Neuronal stem cell (in vitro differentiated cells): ENCODE measurements at regions not wholly inside any gene's neighbourhood (a gene's known extent, or its start where the extent isn't known, plus 50 kb on each side); places are given as distances from the start of the nearest gene placed in this dataset.

Experiments used
- DNase-seq: peaks from one replicate; pipeline ENCODE4 v3.0.0-alpha.2; 2013; ENCODE audit warnings: low spot score
- H2AFZ ChIP-seq: one replicate; pipeline ENCODE4 v1.6.1; 2013; ENCODE audit warnings: mild to moderate bottlenecking, low read length, inconsistent platforms
- H2AK5ac ChIP-seq: 2 replicates; pipeline ENCODE4 v1.6.1; 2013; ENCODE audit warnings: low read depth, mild to moderate bottlenecking, inconsistent platforms, low read length, moderate library complexity, mixed read lengths
- H2BK120ac ChIP-seq: 2 replicates; pipeline ENCODE4 v1.6.1; 2013; ENCODE audit warnings: low read depth, mild to moderate bottlenecking, inconsistent platforms, low read length, moderate library complexity, mixed read lengths
- H2BK12ac ChIP-seq: one replicate; pipeline ENCODE4 v1.6.1; 2013; ENCODE audit warnings: low read length, inconsistent platforms
- H2BK15ac ChIP-seq: 2 replicates; pipeline ENCODE4 v1.6.1; 2013; ENCODE audit warnings: mild to moderate bottlenecking, low read length, inconsistent platforms, mixed read lengths
- H2BK5ac ChIP-seq: one replicate; pipeline ENCODE4 v1.6.1; 2013; ENCODE audit warnings: inconsistent platforms, mild to moderate bottlenecking, low read length, moderate library complexity
- H3K14ac ChIP-seq: one replicate; pipeline ENCODE4 v1.6.1; 2013; ENCODE audit warnings: low read length, inconsistent platforms
- H3K18ac ChIP-seq: 2 replicates; pipeline ENCODE4 v1.6.1; 2013; ENCODE audit warnings: low read length, inconsistent platforms
- H3K23ac ChIP-seq: 2 replicates; pipeline ENCODE4 v1.6.1; 2013; ENCODE audit warnings: low read depth, mild to moderate bottlenecking, mixed read lengths, low read length, inconsistent platforms; ENCODE audit not compliant: poor library complexity
- H3K27ac ChIP-seq: replicated peaks from 3 replicates; pipeline ENCODE4 v1.5.1; 2013; ENCODE audit warnings: low read length, inconsistent platforms
- H3K27me3 ChIP-seq, 3 experiments: 2 replicates each; pipeline ENCODE4 v1.6.1; 2013; ENCODE audit warnings: low read length in 3 of 3, mild to moderate bottlenecking in 2 of 3, inconsistent platforms in 1 of 3, low read depth in 1 of 3, mixed read lengths in 1 of 3, moderate library complexity in 1 of 3; ENCODE audit not compliant: control insufficient read depth in 3 of 3, insufficient read depth in 3 of 3
- H3K36me3 ChIP-seq, 2 donors: replicated peaks in 1 of 2; 2 replicates each; pipeline ENCODE4 v1.6.1; 2013; ENCODE audit warnings: low read length in 2 of 2; ENCODE audit not compliant: control insufficient read depth in 2 of 2, insufficient read depth in 2 of 2
- H3K4ac ChIP-seq: 2 replicates; pipeline ENCODE4 v1.6.1; 2013; ENCODE audit warnings: inconsistent platforms, mild to moderate bottlenecking, low read length, moderate library complexity
- H3K4me1 ChIP-seq, 2 donors: 1 replicate in 1 of 2; 2 replicates in 1 of 2; pipeline ENCODE4 v1.6.1; 2013; ENCODE audit warnings: low read length in 2 of 2, low read depth in 1 of 2; ENCODE audit not compliant: control insufficient read depth in 2 of 2, insufficient read depth in 1 of 2
- H3K4me2 ChIP-seq: one replicate; pipeline ENCODE4 v1.6.1; 2013; ENCODE audit warnings: mild to moderate bottlenecking, low read length, inconsistent platforms; ENCODE audit not compliant: insufficient read depth, poor library complexity, severe bottlenecking
- H3K4me3 ChIP-seq, 2 donors: 2 replicates each; pipeline ENCODE4 v1.5.1; 2013; ENCODE audit warnings: low read length in 2 of 2, mild to moderate bottlenecking in 2 of 2, inconsistent platforms in 1 of 2, moderate library complexity in 1 of 2
- H3K79me1 ChIP-seq: one replicate; pipeline ENCODE4 v1.6.1; 2013; ENCODE audit warnings: low read depth, mild to moderate bottlenecking, inconsistent platforms, low read length, moderate library complexity
- H3K9ac ChIP-seq: one replicate; pipeline ENCODE4 v1.6.1; 2013; ENCODE audit warnings: mild to moderate bottlenecking, low read depth, low read length, inconsistent platforms; ENCODE audit not compliant: poor library complexity
- H3K9me3 ChIP-seq, 2 donors: replicated peaks in 1 of 2; 2 replicates each; pipeline versions ENCODE3 to v1.6.1; 2013; ENCODE audit warnings: low read length in 2 of 2, mild to moderate bottlenecking in 2 of 2, inconsistent platforms in 1 of 2, low read depth in 1 of 2, mixed read lengths in 1 of 2, moderate library complexity in 1 of 2; ENCODE audit not compliant: control insufficient read depth in 2 of 2, insufficient read depth in 1 of 2
- H4K8ac ChIP-seq: one replicate; pipeline ENCODE4 v1.6.1; 2013; ENCODE audit warnings: low read depth, mild to moderate bottlenecking, inconsistent platforms, low read length, moderate library complexity
- H4K91ac ChIP-seq: one replicate; pipeline ENCODE4 v1.6.1; 2013; ENCODE audit warnings: low read length, low read depth, mild to moderate bottlenecking, inconsistent platforms; ENCODE audit not compliant: poor library complexity
- WGBS, 2 donors: extraction: QIAGEN DNeasy Blood & Tissue Kit; methylation state at CpG; one replicate each; pipeline ENCODE4 v1.1.7; 2013; ENCODE audit warnings: missing lambda C conversion rate in 2 of 2, mixed read lengths in 1 of 2; ENCODE audit not compliant: insufficient read length in 2 of 2, insufficient replicate concordance in 1 of 2; ENCODE audit errors: extremely low coverage in 2 of 2; 5-methylcytosine and 5-hydroxymethylcytosine counted together

DNA sequence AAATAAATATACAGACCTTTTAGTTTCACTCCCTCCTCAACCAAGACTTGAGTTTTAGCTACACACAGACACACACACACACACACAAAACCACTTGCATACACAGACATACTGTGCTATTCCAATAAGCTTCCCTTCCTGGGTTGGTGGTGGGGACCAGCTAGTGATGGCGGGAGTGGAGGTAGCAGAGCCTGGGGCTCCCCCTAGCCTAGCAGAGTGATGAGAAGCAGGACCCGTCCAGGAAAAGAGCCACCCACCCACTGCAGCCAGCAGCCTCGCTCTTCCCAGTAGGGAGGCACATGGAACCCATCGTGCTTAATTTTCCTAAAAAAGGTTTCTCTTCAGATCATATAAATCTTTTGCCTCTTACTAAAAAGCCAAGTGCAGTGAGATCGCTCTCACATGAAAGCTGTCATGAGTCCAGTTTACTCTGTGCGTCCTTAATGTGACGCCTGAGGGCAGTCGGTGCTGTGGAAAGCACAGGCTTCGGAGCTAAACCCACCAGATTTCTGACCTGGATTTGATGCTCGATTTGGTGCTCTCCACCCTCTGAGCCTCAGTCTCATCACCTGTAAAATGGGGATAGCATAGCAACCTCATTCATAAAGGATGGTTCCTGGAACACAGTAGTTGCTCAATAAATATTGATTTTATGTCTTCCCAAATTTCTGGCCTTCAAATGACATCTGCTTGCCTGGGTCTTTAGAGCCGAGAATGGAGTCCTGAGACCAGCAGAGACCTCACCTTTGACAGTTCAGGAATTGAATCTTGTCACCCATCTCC, 60.1 kb upstream of the YWHAQ start:
- Histone ChIP-seq H3K23ac (peak overlapping the region; percentile 12), H3K9ac (no peak overlapping the region), H4K91ac (peak overlapping the region; percentile 95), H2BK120ac (no peak overlapping the region), H3K4ac (no peak overlapping the region), H3K79me1 (no peaks in the 10 kb centered on the region), H3K27ac (no peak overlapping the region), H3K4me2 (no peak overlapping the region), H2BK15ac (no peak overlapping the region), H3K14ac (no peak overlapping the region), H3K4me3 (no peak overlapping the region), H2BK12ac (no peak overlapping the region), H3K4me1 (peaks cover 11 to 12% of the 10 kb centered on the region in 2 donors), H3K18ac (no peak overlapping the region), H2BK5ac (peak overlapping the region; percentile 22), H4K8ac (no peak overlapping the region), H3K9me3 (no peaks in the 10 kb centered on the region), H2AK5ac (peak overlapping the region; percentile 37), H3K36me3 (no peaks in the 10 kb centered on the region), H2AFZ (no peak overlapping the region), H3K27me3 (no peaks in the 10 kb centered on the region)
- no CpG with 5 or more reads among the region's 11 CpGs for WGBS, 2 donors
- no peak for DNase-seq

- H3K27me3 ChIP-seq: no peaks in the 10 kb centered on the region
- H2BK12ac ChIP-seq: no peak overlapping the region
- no peak overlapping the region for H2BK5ac ChIP-seq
- H3K36me3 ChIP-seq: no peaks in the 10 kb centered on the region
- no peak overlapping the region for H3K23ac ChIP-seq
- H2BK120ac ChIP-seq: no peak overlapping the region
- no peaks in the 10 kb centered on the region for H3K79me1 ChIP-seq
- no peaks in the 10 kb centered on the region for H3K9me3 ChIP-seq
- no CpG with 5 or more reads among the region's 20 CpGs for WGBS, 2 donors
- no peak overlapping the region for H3K27ac ChIP-seq
- no peak overlapping the region for H4K8ac ChIP-seq
- H3K4me2 ChIP-seq: no peak overlapping the region
- no peak overlapping the region for H2AK5ac ChIP-seq
- H3K14ac ChIP-seq: peak overlapping the region; percentile 63
- no peak overlapping the region for H3K18ac ChIP-seq
- H2BK15ac ChIP-seq: no peak overlapping the region
- no peak for DNase-seq
- H2AFZ ChIP-seq: peak overlapping the region; percentile 70
- peaks cover 3 to 9% of the 10 kb centered on the region in 2 donors for H3K4me1 ChIP-seq
- no peak overlapping the region for H4K91ac ChIP-seq
- H3K4ac ChIP-seq: no peak overlapping the region
- H3K9ac ChIP-seq: no peak overlapping the region
- no peak overlapping the region for H3K4me3 ChIP-seq
Observed at GRCh38 chr2:9692456-9693195, 61.8 kb upstream of the YWHAQ start.

GRCh38 chr2:9693196-9693491, 62.3 kb upstream of the YWHAQ start:
- Histone ChIP-seq H3K9me3 (no peaks in the 10 kb centered on the region), H3K4me1 (peaks cover 3 to 9% of the 10 kb centered on the region in 2 donors), H3K9ac (no peak overlapping the region), H3K79me1 (no peaks in the 10 kb centered on the region), H2AFZ (no peak overlapping the region), H3K4me2 (no peak overlapping the region), H3K4ac (no peak overlapping the region), H3K27me3 (no peaks in the 10 kb centered on the region), H2BK15ac (peak overlapping the region; percentile 3), H4K8ac (no peak overlapping the region), H3K27ac (no peak overlapping the region), H3K36me3 (no peaks in the 10 kb centered on the region), H4K91ac (no peak overlapping the region), H2BK12ac (no peak overlapping the region), H3K14ac (no peak overlapping the region), H2AK5ac (no peak overlapping the region), H2BK120ac (no peak overlapping the region), H3K4me3 (no peak overlapping the region), H2BK5ac (no peak overlapping the region), H3K23ac (no peak overlapping the region), H3K18ac (no peak overlapping the region)
- DNase-seq: no peak
- WGBS, 2 donors: no CpG with 5 or more reads among the region's 8 CpGs

- no peak overlapping the region for H3K27ac ChIP-seq
- no peak overlapping the region for H3K4ac ChIP-seq
- H3K9me3 ChIP-seq: no peaks in the 10 kb centered on the region
- no peak overlapping the region for H2AFZ ChIP-seq
- no peak overlapping the region for H2BK12ac ChIP-seq
- H3K4me1 ChIP-seq: peaks cover 3 to 9% of the 10 kb centered on the region in 2 donors
- no peak overlapping the region for H2BK120ac ChIP-seq
- H2AK5ac ChIP-seq: no peak overlapping the region
- no peak overlapping the region for H4K91ac ChIP-seq
- H3K79me1 ChIP-seq: no peaks in the 10 kb centered on the region
- H3K4me2 ChIP-seq: no peak overlapping the region
- no peak for DNase-seq
- no peak overlapping the region for H4K8ac ChIP-seq
- H3K9ac ChIP-seq: no peak overlapping the region
- no peak overlapping the region for H3K18ac ChIP-seq
- no peaks in the 10 kb centered on the region for H3K27me3 ChIP-seq
- WGBS, 2 donors: no CpG with 5 or more reads among the region's 16 CpGs
- H3K36me3 ChIP-seq: no peaks in the 10 kb centered on the region
- H3K4me3 ChIP-seq: no peak overlapping the region
- no peak overlapping the region for H3K23ac ChIP-seq
- no peak overlapping the region for H2BK5ac ChIP-seq
- no peak overlapping the region for H3K14ac ChIP-seq
- H2BK15ac ChIP-seq: peak overlapping the region; percentile 3
Observed at GRCh38 chr2:9693646-9694045, 62.8 kb upstream of the YWHAQ start.
